Gastrocnemius medialis (tissue), 4 donors: ENCODE measurements at regions not wholly inside any gene's neighbourhood (a gene's known extent, or its start where the extent isn't known, plus 50 kb on each side); places are given as distances from the start of the nearest gene placed in this dataset.

Experiments
- ATAC-seq, 2 donors: fragments of 150-250 bp; one replicate each; pipeline ENCODE4 v1.9.1; 2016
- DNase-seq, 2 donors: peaks; one replicate each; pipeline ENCODE4 v3.0.0-alpha.2; 2019
- H3K27ac ChIP-seq, 4 donors: fragments of 200-600 bp; sonication (generic); 1 replicate in 1 of 4; 2 replicates in 3 of 4; pipeline ENCODE4 v1.5.1; 2016 to 2018; ENCODE audit warnings: mild to moderate bottlenecking in 2 of 4, moderate library complexity in 1 of 4
- H3K27me3 ChIP-seq, 3 donors: fragments of 200-600 bp; sonication (generic) in 2 of 3; 1 replicate in 1 of 3; 2 replicates in 2 of 3; pipeline versions ENCODE4 v1.5.1 to v1.6.0; 2016 to 2019; ENCODE audit warnings: mild to moderate bottlenecking in 1 of 3, moderate library complexity in 1 of 3
- H3K36me3 ChIP-seq, 2 donors: fragments of 200-600 bp; sonication (generic) in 1 of 2; one replicate each; pipeline ENCODE4 v1.5.1; 2017 to 2018
- H3K4me1 ChIP-seq, 2 donors: fragments of 200-600 bp; sonication (generic) in 1 of 2; one replicate each; pipeline ENCODE4 v1.5.1; 2016 to 2017; ENCODE audit warnings: mild to moderate bottlenecking in 2 of 2
- H3K4me3 ChIP-seq, 4 donors: fragments of 200-600 bp; sonication (generic) in 3 of 4; 1 replicate in 1 of 4; 2 replicates in 3 of 4; pipeline ENCODE4 v1.5.1; 2016 to 2019; ENCODE audit warnings: mild to moderate bottlenecking in 2 of 4
- H3K9me3 ChIP-seq, 3 donors: fragments of 200-600 bp; sonication (generic) in 2 of 3; 1 replicate in 1 of 3; 2 replicates in 2 of 3; pipeline ENCODE4 v1.5.1; 2016 to 2019
- CTCF ChIP-seq, 5 experiments: fragments of 450-650 bp in 3 of 5; fragments of 200-600 bp in 2 of 5; sonication (generic) in 2 of 5; IDR thresholded peaks in 4 of 5; conservative IDR thresholded peaks in 1 of 5; 1 replicate in 4 of 5; 2 replicates in 1 of 5; pipeline ENCODE4 v1.5.1; 2016 to 2019; ENCODE audit warnings: antibody characterized with exemption in 5 of 5, mild to moderate bottlenecking in 3 of 5, moderate library complexity in 3 of 5
- POLR2A ChIP-seq, 2 donors: fragments of 450-650 bp; IDR thresholded peaks; one replicate each; pipeline ENCODE4 v1.6.1; 2017; ENCODE audit warnings: antibody characterized with exemption in 2 of 2, mild to moderate bottlenecking in 2 of 2, moderate library complexity in 2 of 2
- in situ Hi-C, 4 donors: fragments of 200-750 bp; cut with MboI; loops; one replicate each; pipeline versions ENCODE4 v1.15.0 to v1.8.0; 2017; ENCODE audit warnings: low sequenced_read_pairs in 4 of 4
- intact Hi-C: fragments of 100-400 bp; cut with DNase I; formaldehyde crosslinking; loops from one replicate; pipeline ENCODE4 v1.15.1; 2023; ENCODE audit warnings: low total_unique reads

GRCh38 chr7:84701524-84702306 lies 485.1 kb downstream of the SEMA3D start:
- no peak overlapping the region for H3K27ac ChIP-seq
- intact Hi-C loops: no loop called here
- no peak for DNase-seq
- H3K36me3 ChIP-seq: no peaks in the 10 kb centered on the region
- TF ChIP-seq CTCF (IDR thresholded peaks at IDR 0.05 in 4 of 5, conservative IDR thresholded peaks at IDR 0.05 in 1 of 5) (no peak), POLR2A (IDR thresholded peaks at IDR 0.05) (no peak)
- H3K27me3 ChIP-seq: no peaks in the 10 kb centered on the region
- H3K4me1 ChIP-seq: no peaks in the 10 kb centered on the region
- no peak overlapping the region for H3K4me3 ChIP-seq
- in situ Hi-C loops: no loop called here
- no peaks in the 10 kb centered on the region for H3K9me3 ChIP-seq
- peak in 1 of 2 donors; percentile 63 for ATAC-seq

GRCh38 chr7:84700563-84701370 lies 486.1 kb downstream of the SEMA3D start:
- intact Hi-C loops: no loop called here
- H3K27me3 ChIP-seq: no peaks in the 10 kb centered on the region
- no peak overlapping the region for H3K4me3 ChIP-seq
- H3K9me3 ChIP-seq: no peaks in the 10 kb centered on the region
- H3K27ac ChIP-seq: no peak overlapping the region
- in situ Hi-C loops: no loop called here
- H3K4me1 ChIP-seq: no peaks in the 10 kb centered on the region
- ATAC-seq: no peak
- H3K36me3 ChIP-seq: no peaks in the 10 kb centered on the region
- DNase-seq: no peak
- TF ChIP-seq CTCF (IDR thresholded peaks at IDR 0.05 in 4 of 5, conservative IDR thresholded peaks at IDR 0.05 in 1 of 5) (no peak), POLR2A (IDR thresholded peaks at IDR 0.05) (no peak)

- Histone ChIP-seq H3K4me3 (no peak overlapping the region), H3K27ac (no peak overlapping the region), H3K4me1 (no peaks in the 10 kb centered on the region), H3K9me3 (peaks cover 0 to 4% (median 0%) of the 10 kb centered on the region in 3 donors), H3K36me3 (no peaks in the 10 kb centered on the region), H3K27me3 (no peaks in the 10 kb centered on the region)
- ATAC-seq (no peak), DNase-seq (no peak)
- intact Hi-C loops: no loop called here
- TF ChIP-seq CTCF (IDR thresholded peaks at IDR 0.05 in 4 of 5, conservative IDR thresholded peaks at IDR 0.05 in 1 of 5) (no peak), POLR2A (IDR thresholded peaks at IDR 0.05) (no peak)
- in situ Hi-C loops: no loop called here
Observed at GRCh38 chr7:84697506-84697905, 489.4 kb downstream of the SEMA3D start.

- no peak for DNase-seq
- ATAC-seq: no peak
- intact Hi-C loops: no loop called here
- Histone ChIP-seq H3K27ac (no peak overlapping the region), H3K4me3 (no peak overlapping the region), H3K36me3 (no peaks in the 10 kb centered on the region), H3K4me1 (no peaks in the 10 kb centered on the region), H3K27me3 (no peaks in the 10 kb centered on the region), H3K9me3 (peaks cover 0 to 4% (median 0%) of the 10 kb centered on the region in 3 donors)
- in situ Hi-C loops: no loop called here
- TF ChIP-seq CTCF (IDR thresholded peaks at IDR 0.05 in 4 of 5, conservative IDR thresholded peaks at IDR 0.05 in 1 of 5): no peak
- TF ChIP-seq POLR2A (IDR thresholded peaks at IDR 0.05): no peak
Observed at GRCh38 chr7:84693483-84693882, 493.4 kb downstream of the SEMA3D start.
